ENCODE measurements at regions not wholly inside any gene's neighbourhood (a gene's known extent, or its start where the extent isn't known, plus 50 kb on each side); places are given as distances from the start of the nearest gene placed in this dataset.

GRCh38 chr5:128896675-128897074 lies 68.6 kb upstream of the SLC27A6 start:
- TF ChIP-seq CTCF (IDR thresholded peaks at IDR 0.05) (no peak), POLR2A (IDR thresholded peaks at IDR 0.05) (no peak)
